ENCODE measurements at regions not wholly inside any gene's neighbourhood (a gene's known extent, or its start where the extent isn't known, plus 50 kb on each side); places are given as distances from the start of the nearest gene placed in this dataset.

GRCh38 chr12:89993632-89994031 is 285.0 kb upstream of the ATP2B1 start:
- no peak for DNase-seq (ENCODE audit: low spot score)

DNA sequence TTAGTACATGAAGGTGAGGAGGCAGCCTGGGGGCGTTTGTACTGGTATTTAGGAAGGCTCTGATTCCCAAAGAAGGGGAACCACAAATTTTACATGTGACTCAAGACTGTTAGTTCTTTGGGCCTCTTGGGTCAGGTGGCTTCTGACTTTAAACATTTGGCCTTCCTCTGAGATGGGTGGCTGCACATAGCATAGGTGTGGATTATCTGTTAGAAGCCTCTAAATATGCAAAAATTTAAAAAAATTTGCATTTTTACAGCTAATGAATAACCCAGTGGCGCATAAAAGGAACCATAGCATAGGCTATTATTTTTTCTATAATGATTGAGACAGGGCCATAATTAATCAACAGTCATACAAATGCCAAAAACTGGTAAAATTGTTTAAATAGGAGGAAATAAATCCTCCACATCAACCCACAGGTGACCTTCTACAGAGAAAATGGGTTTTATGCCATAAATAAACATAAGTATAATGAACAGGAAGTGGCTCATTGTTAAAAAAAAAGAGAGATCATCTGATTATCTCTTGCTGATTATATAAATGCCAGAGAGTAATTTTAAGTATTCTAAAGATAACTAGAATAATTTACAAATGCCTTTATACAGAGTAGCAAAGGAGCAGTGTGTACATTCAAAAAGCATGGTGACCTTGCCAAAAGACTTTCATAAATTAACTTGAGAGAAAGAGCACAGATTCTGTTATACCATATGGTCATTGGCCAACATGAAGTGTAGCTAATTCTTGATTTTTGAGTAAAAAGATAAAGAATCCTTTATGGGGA is 284.2 kb upstream of the ATP2B1 start:
- DNase-seq (ENCODE audit: low spot score) = no peak

DNA sequence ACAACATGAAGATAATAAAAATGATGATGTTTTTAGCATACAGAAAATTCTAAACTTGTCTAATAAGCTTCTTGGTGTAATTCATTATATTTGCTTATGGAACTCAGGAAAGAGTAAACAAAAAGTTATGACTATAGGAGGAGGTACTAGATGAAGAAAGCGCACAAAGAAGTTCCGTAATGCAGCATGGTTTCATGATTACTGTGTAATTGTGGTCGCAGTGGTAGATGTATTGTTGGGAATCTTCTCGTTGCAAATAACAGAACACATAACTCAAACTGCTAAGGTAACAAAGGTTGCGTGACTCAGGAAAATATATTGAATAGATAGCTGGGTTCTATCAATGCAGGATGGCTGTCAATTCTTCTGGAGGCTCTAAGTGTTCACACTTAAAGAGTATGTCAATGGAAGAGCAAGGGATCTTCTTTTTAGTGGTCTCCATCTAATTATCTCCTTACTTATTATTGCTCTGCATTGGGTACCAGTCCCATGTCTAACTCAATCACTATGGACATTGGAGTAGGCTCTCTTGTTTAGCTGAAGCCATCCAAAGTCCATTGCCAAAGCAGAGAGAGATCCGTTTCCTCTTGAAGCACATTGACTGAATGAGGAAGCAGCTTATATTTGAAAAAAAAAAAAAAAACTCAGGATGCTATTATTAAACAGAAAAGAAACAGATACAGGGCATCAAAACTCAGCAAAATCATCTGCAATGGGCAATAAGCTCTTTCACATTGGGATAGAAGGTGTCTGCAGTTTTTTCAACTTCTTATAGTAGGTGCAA is 283.4 kb upstream of the ATP2B1 start:
- no peak for DNase-seq (ENCODE audit: low spot score)

DNA sequence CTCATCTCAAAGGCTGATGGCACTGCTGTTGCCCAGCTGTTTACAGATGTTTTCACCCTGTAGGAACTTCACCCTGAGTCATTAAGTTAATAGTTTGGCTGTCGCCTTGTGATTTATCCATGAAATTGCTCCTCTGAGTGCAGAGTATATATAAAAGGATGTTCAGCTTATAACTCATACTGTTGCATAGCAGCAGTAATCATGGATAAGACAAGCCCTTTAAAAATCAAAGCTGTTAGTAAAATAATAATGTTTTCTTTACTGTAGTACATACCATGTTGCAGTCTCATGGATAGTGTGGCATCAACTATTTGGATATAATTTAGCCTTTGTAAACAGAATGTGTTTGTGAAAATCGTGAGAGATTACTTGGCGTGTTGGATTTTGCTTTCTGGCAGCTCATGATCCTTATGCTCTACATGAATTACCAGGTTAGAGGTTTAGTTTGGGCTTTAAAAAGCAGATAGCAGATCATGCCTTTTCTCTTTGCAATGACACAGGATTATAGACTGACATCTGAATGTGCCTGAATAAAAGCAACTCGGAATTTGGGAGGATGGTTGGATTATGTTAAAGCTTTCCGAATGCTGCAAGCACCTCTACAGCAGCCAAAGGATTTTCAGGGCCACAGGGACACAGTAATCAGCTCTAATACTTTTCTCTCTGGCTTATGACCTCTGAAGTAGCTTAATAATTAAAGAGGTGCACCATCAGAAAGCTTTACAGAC is 279.7 kb upstream of the ATP2B1 start:
- peak; percentile 30 for DNase-seq (ENCODE audit: low spot score)

GRCh38 chr12:89985935-89986334 is 277.3 kb upstream of the ATP2B1 start:
- DNase-seq (ENCODE audit: low spot score) = no peak

GRCh38 chr12:89984846-89985245 is 276.2 kb upstream of the ATP2B1 start:
- DNase-seq (ENCODE audit: low spot score) = no peak

GRCh38 chr12:89983622-89984021 is 275.0 kb upstream of the ATP2B1 start:
- no peak for DNase-seq (ENCODE audit: low spot score)

GRCh38 chr12:89980236-89980635 is 271.6 kb upstream of the ATP2B1 start:
- peak; percentile 55 for DNase-seq (ENCODE audit: low spot score)

DNA sequence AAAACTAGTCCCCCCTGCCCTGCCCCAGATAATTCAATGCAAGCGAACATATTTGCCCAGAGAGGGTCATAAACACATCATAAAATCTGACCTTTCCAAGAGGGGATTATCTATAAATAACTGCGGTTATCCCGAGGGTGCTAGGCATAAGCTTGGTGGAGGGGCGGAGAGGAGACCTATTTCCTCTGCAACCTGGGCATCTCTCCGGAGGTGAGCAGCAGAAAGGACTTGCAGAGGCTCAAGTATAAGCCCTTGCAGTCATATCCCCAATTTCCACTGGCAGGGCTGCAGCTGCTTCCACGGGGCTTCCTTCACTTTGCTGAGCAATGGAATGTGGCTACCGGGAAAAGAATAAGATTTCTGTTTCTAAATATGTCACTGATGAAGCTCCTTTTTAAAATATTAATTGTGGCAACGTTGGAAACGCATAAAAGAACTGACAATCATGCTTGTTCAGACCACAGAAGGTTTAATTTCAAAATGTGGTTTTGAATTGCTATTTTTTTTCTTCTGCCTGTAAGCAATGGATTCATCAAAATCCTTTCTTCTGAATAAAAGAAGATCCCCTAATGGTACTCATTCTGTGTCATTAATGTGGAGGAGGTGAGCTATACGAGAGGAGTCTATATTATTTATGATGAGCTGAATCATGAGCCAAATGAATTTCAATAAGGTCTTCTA is 268.9 kb upstream of the ATP2B1 start:
- DNase-seq (ENCODE audit: low spot score) = no peak

GRCh38 chr12:89976866-89977265 is 268.2 kb upstream of the ATP2B1 start:
- no peak for DNase-seq (ENCODE audit: low spot score)

GRCh38 chr12:89975574-89975973 is 266.9 kb upstream of the ATP2B1 start:
- DNase-seq (ENCODE audit: low spot score) = no peak

GRCh38 chr12:89971880-89972279 is 263.2 kb upstream of the ATP2B1 start:
- DNase-seq (ENCODE audit: low spot score) = no peak

DNA sequence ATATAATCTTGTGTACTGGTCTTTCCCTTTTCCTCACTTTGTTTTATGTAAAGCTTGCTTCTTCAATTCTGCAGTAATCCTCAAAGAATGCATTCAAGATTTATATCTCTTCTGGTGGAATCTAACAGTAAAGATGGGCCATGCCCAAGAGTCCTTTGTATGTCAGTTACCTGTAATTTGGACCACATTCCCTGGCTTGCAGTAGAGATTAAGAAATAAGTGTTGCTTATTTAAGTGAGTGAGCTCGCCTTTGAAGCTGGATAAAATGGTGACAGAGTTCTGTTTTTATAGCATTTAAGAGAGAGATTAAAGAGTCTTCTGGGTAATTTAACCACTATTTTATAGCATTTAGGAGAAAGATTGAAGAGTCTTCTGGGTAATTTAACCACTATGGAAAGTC is 262.1 kb upstream of the ATP2B1 start:
- DNase-seq (ENCODE audit: low spot score) = no peak

GRCh38 chr12:89969093-89969492 is 260.5 kb upstream of the ATP2B1 start:
- DNase-seq (ENCODE audit: low spot score) = no peak

DNA sequence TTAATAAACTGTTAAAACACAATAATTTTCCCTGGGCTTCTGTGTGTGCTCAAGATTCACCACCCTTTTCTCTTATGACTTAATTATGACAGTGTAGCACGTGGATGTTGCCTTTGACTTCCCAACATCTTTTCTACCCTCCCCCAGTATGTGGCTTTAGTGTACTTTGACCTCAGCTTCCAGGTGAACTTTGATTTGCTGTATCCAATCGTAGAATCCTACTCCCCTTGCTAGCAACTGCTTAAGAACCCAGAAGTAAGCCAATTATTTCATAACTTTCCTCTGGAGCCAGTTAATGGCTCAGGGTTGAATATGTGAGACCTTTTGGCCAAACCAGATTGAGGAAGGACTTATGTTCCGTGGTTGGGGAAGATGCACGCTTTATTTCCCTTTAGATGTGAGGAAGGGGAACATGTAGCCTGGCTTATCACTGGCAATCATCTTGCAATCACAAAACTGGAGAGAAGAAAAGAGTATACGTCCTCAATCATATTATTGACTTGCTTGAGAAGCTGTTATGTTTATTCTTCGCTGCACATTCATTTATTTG is 259.6 kb upstream of the ATP2B1 start:
- no peak for DNase-seq (ENCODE audit: low spot score)

- no peak for DNase-seq (ENCODE audit: low spot score)
These were observed 258.0 kb upstream of the ATP2B1 start for GRCh38 chr12:89966495-89967240.

DNA sequence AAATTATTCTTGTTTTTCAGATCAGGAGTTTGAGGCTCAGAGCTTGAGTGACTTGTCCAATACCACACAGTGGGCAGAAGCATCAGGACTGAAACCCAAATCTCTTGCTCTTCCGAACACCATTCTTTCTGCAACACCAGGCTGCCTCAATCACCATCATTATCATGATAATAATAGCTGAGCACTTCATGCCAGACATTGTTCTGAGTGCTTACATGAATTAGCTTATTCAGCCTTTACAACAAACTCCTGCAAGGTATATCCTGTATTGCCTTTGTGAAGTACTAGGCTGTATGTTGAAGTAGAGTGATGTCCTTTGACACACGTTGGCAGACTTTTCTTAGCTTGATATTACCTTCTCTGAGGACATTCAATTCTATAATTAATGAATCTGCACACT is 257.4 kb upstream of the ATP2B1 start:
- no peak for DNase-seq (ENCODE audit: low spot score)

DNA sequence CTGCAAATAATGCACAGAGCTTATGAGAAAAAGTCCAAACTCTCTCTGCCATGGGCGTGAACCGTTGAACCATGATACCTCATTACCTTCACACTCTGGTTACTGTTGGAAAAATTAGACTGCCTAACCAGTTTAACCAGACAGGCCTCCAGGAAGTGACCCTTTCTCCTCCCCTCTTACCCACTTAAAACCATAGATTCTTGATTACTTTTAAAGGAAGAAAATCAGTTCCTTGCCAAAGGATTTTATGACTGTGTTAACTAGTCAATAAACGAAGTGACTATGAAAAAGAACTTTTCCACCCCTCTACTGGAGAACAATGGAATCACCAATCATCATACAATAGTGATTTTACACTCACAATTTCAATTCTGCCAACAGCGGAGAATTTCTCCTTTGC is 254.0 kb upstream of the ATP2B1 start:
- no peak for DNase-seq (ENCODE audit: low spot score)

DNA sequence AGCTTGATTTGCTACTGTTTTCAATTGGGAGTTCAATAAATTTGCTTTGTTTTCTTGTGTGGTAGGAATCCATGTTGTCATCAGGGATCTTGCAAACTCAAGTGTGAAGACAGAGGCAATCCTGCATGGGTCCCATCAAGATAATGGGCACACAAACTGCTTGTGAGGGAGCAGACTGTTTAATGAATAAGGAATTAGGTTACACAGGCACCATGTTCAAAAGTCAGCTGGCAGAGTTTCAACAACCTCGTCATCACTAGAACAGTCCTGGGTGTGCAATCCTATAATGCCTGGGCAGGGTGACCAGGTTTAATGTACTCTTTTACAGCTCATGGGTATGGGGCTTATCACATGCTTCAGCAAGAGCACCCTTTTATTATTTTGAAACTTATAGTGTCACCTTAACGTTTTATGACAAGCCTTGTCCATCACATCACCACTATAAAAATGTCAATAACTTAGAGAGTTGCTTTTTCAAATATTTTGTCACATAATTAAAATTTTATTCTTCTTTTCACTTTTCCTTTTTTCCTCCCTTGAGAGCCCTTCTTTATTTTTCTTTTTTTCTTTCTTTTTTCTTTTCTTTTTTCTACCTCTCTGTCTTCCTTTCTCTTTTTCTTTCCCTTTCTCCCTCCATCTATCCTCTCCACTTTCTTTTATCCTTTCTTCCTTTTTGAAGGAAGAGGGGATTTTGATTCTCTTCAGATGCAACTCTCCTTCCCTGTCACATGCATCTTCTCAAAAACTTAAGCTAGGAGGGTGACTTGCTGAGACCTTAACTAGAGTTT is 252.2 kb upstream of the ATP2B1 start:
- no peak for DNase-seq (ENCODE audit: low spot score)

GRCh38 chr12:89960011-89960507 is 251.4 kb upstream of the ATP2B1 start:
- no peak for DNase-seq (ENCODE audit: low spot score)
